ENCODE measurements at regions not wholly inside any gene's neighbourhood (a gene's known extent, or its start where the extent isn't known, plus 50 kb on each side); places are given as distances from the start of the nearest gene placed in this dataset.
A peak's percentile ranks its signal among the peaks of the same experiment; 100 is the strongest.

GRCh38 chrX:39513836-39514235 is 583.9 kb downstream of the BCOR start:
- Histone ChIP-seq H3K27me3 (no peaks in the 10 kb centered on the region), H3K9me3 (peaks cover 0 to 5% (median 0%) of the 10 kb centered on the region in 3 donors), H3K36me3 (no peaks in the 10 kb centered on the region), H3K4me1 (peaks cover 0 to 7% (median 0%) of the 10 kb centered on the region in 3 donors), H3K4me3 (no peak overlapping the region), H3K27ac (no peak overlapping the region)
- intact Hi-C loops (cut with DNase I) = no loop called here
- TF ChIP-seq POLR2A (IDR thresholded peaks at IDR 0.05) (no peak), CTCF (IDR thresholded peaks at IDR 0.05) (no peak)
- DNase-seq = no peak
- 83 to 93% methylated on average over 3 to 4 of the region's 5 CpGs for WGBS, 2 donors

GRCh38 chrX:39514801-39515200 is 583.0 kb downstream of the BCOR start:
- WGBS, 2 donors = 59 to 83% methylated on average over 2 to 7 of the region's 7 CpGs
- H3K4me1 ChIP-seq = peaks cover 0 to 16% (median 0%) of the 10 kb centered on the region in 3 donors
- no peak for TF ChIP-seq CTCF (IDR thresholded peaks at IDR 0.05)
- TF ChIP-seq POLR2A (IDR thresholded peaks at IDR 0.05) = no peak
- no peaks in the 10 kb centered on the region for H3K27me3 ChIP-seq
- H3K9me3 ChIP-seq = peaks cover 0 to 2% (median 0%) of the 10 kb centered on the region in 3 donors
- intact Hi-C loops (cut with DNase I) = no loop called here
- DNase-seq = no peak
- no peak overlapping the region for H3K27ac ChIP-seq
- H3K36me3 ChIP-seq = no peaks in the 10 kb centered on the region
- H3K4me3 ChIP-seq = no peak overlapping the region

DNA sequence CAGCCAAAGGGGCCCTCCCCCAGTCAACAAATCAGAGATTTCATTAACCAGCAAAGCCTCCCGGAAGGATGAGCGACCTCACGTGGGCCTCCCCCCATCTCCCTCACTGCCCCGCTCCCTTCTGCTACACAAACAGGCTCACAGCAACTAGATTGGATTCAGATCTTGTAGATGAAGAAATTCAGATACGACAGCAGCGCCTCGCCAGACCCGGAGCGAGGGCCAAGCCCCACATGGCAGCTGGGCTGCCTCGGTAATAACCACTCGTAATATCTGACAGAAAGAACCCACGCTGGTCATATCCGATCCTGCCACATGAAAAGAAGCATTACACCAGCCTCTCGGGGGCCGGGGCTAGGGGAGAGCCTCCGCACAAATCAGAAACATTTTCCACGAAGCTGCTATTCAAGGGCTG is 581.3 kb downstream of the BCOR start:
- Histone ChIP-seq H3K36me3 (no peaks in the 10 kb centered on the region), H3K4me1 (peaks cover 0 to 16% (median 0%) of the 10 kb centered on the region in 3 donors), H3K27me3 (no peaks in the 10 kb centered on the region), H3K27ac (no peak overlapping the region), H3K4me3 (no peak overlapping the region), H3K9me3 (no peaks in the 10 kb centered on the region)
- WGBS, 2 donors = 73 to 80% methylated on average over 2 to 5 of the region's 17 CpGs
- DNase-seq = no peak
- intact Hi-C loops (cut with DNase I) = no loop called here
- TF ChIP-seq CTCF (IDR thresholded peaks at IDR 0.05) (no peak), POLR2A (IDR thresholded peaks at IDR 0.05) (no peak)

- intact Hi-C loops (cut with DNase I) = no loop called here
- H3K9me3 ChIP-seq = no peaks in the 10 kb centered on the region
- no peaks in the 10 kb centered on the region for H3K36me3 ChIP-seq
- 40 to 60% methylated on average over 8 to 14 of the region's 16 CpGs for WGBS, 2 donors
- DNase-seq = no peak
- peaks cover 0 to 16% (median 0%) of the 10 kb centered on the region in 3 donors for H3K4me1 ChIP-seq
- peak overlapping the region in 1 of 4 donors; percentile 57 for H3K27ac ChIP-seq
- peak overlapping the region in 2 of 4 donors; percentile 11 to 33 for H3K4me3 ChIP-seq
- TF ChIP-seq CTCF (IDR thresholded peaks at IDR 0.05) = no peak
- TF ChIP-seq POLR2A (IDR thresholded peaks at IDR 0.05) = no peak
- H3K27me3 ChIP-seq = no peaks in the 10 kb centered on the region
Observed at GRCh38 chrX:39518476-39519029, 579.2 kb downstream of the BCOR start.

DNA sequence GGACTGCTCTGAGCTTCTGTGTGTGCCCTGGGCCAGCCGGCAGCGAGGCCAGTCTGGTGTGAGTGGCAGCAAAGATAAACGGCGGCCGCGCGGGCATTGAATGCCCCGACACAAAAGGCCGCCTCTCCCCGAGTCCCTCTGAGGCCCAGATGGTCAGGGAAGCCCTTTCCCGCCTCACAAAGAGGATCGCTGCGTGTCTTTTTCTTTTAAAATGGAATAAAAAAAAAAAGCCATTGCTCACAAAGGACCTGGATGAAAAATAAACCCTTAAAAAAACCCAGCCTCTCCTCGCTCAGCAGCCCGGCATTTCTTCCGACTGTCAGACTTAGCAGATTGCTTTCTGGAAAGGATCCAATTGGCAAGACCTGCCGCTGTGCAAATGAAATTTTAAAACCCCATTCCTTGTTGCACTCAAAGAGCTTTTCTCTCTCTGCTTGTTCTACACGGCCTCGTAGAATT is 578.7 kb downstream of the BCOR start:
- 7 to 34% methylated on average over 6 to 17 of the region's 19 CpGs for WGBS, 2 donors
- Histone ChIP-seq H3K27ac (peak overlapping the region in 1 of 4 donors; percentile 57), H3K9me3 (no peaks in the 10 kb centered on the region), H3K36me3 (no peaks in the 10 kb centered on the region), H3K4me1 (peaks cover 0 to 16% (median 0%) of the 10 kb centered on the region in 3 donors), H3K27me3 (no peaks in the 10 kb centered on the region), H3K4me3 (peak overlapping the region in 2 of 4 donors; percentile 11 to 33)
- intact Hi-C loops (cut with DNase I) = no loop called here
- no peak for DNase-seq
- no peak for TF ChIP-seq CTCF (IDR thresholded peaks at IDR 0.05)
- TF ChIP-seq POLR2A (IDR thresholded peaks at IDR 0.05) = no peak
